Left ventricle myocardium inferior (tissue), 1 donor: ENCODE measurements at regions not wholly inside any gene's neighbourhood (a gene's known extent, or its start where the extent isn't known, plus 50 kb on each side); places are given as distances from the start of the nearest gene placed in this dataset.
A peak's percentile ranks its signal among the peaks of the same experiment; 100 is the strongest.
"Not testable (repeated sequence)": the region's sequence is repeated elsewhere in the genome, so short reads cannot be mapped to it uniquely, and the experiment has no call there.

Experiments used
- DNase-seq: peaks from one replicate; pipeline ENCODE4 v3.0.0-alpha.2; 2020
- H3K27ac ChIP-seq: fragments of 200-600 bp; replicated peaks from 2 replicates; pipeline ENCODE4 v1.8.0; 2021
- H3K27me3 ChIP-seq: fragments of 200-600 bp; 2 replicates; pipeline ENCODE4 v1.8.0; 2021; ENCODE audit warnings: low read depth
- H3K36me3 ChIP-seq: fragments of 200-600 bp; 2 replicates; pipeline ENCODE4 v1.8.0; 2021
- H3K4me1 ChIP-seq: fragments of 200-600 bp; 2 replicates; pipeline ENCODE4 v1.8.0; 2021
- H3K4me3 ChIP-seq: fragments of 200-600 bp; 2 replicates; pipeline ENCODE4 v1.8.0; 2021; ENCODE audit warnings: mild to moderate bottlenecking, moderate library complexity
- H3K9me3 ChIP-seq: fragments of 200-600 bp; replicated peaks from 2 replicates; pipeline ENCODE4 v1.8.0; 2021
- CTCF ChIP-seq: fragments of 200-600 bp; IDR thresholded peaks from 2 replicates; pipeline ENCODE4 v1.8.0; 2021; ENCODE audit warnings: antibody characterized with exemption, mild to moderate bottlenecking, borderline replicate concordance
- intact Hi-C: fragments of 100-400 bp; cut with micrococcal nuclease; formaldehyde crosslinking; loops from one replicate; pipeline ENCODE4 v1.11.0; 2022
- donor health status: DM: no; HTN: yes; CAD: no; lungs with severe emphysema.

GRCh38 chr12:116666305-116666673 lies 71.6 kb downstream of the SPRING1 start:
- no peak for TF ChIP-seq CTCF
- Histone ChIP-seq H3K9me3 (peaks cover 5% of the 10 kb centered on the region), H3K4me1 (peaks cover 27% of the 10 kb centered on the region), H3K4me3 (no peak overlapping the region), H3K36me3 (no peaks in the 10 kb centered on the region), H3K27ac (peak overlapping the region; percentile 84), H3K27me3 (no peaks in the 10 kb centered on the region)
- no peak for DNase-seq
- intact Hi-C loops = no loop called here

- intact Hi-C loops = no loop called here
- Histone ChIP-seq H3K4me1 (peaks cover 27% of the 10 kb centered on the region), H3K4me3 (no peak overlapping the region), H3K36me3 (no peaks in the 10 kb centered on the region), H3K9me3 (peaks cover under 1% of the 10 kb centered on the region), H3K27me3 (no peaks in the 10 kb centered on the region), H3K27ac (peak overlapping the region; percentile 84)
- no peak for DNase-seq
- TF ChIP-seq CTCF = no peak
Observed at GRCh38 chr12:116665666-116666304, 72.1 kb downstream of the SPRING1 start.

GRCh38 chr12:116664085-116664484 lies 73.8 kb downstream of the SPRING1 start:
- TF ChIP-seq CTCF = no peak
- H3K4me3 ChIP-seq = no peak overlapping the region
- no peak overlapping the region for H3K27ac ChIP-seq
- H3K4me1 ChIP-seq = peaks cover 34% of the 10 kb centered on the region
- H3K9me3 ChIP-seq = no peaks in the 10 kb centered on the region
- no peaks in the 10 kb centered on the region for H3K27me3 ChIP-seq
- DNase-seq = no peak
- intact Hi-C loops = no loop called here
- H3K36me3 ChIP-seq = no peaks in the 10 kb centered on the region

- H3K27me3 ChIP-seq = no peaks in the 10 kb centered on the region
- intact Hi-C loops = no loop called here
- peak overlapping the region; percentile 19 for H3K27ac ChIP-seq
- TF ChIP-seq CTCF = no peak
- H3K36me3 ChIP-seq = no peaks in the 10 kb centered on the region
- no peak overlapping the region for H3K4me3 ChIP-seq
- H3K9me3 ChIP-seq = no peaks in the 10 kb centered on the region
- H3K4me1 ChIP-seq = peaks cover 48% of the 10 kb centered on the region
- no peak for DNase-seq
Observed at GRCh38 chr12:116662612-116663144, 75.2 kb downstream of the SPRING1 start.

GRCh38 chr12:116661341-116661740 lies 76.5 kb downstream of the SPRING1 start:
- Histone ChIP-seq H3K9me3 (no peaks in the 10 kb centered on the region), H3K36me3 (no peaks in the 10 kb centered on the region), H3K27me3 (no peaks in the 10 kb centered on the region), H3K27ac (no peak overlapping the region), H3K4me3 (no peak overlapping the region), H3K4me1 (peaks cover 42% of the 10 kb centered on the region)
- intact Hi-C loops = no loop called here
- no peak for DNase-seq
- no peak for TF ChIP-seq CTCF

GRCh38 chr12:116660740-116661139 lies 77.1 kb downstream of the SPRING1 start:
- H3K36me3 ChIP-seq, H3K4me3 ChIP-seq, H3K27me3 ChIP-seq, intact Hi-C loops, H3K9me3 ChIP-seq, H3K27ac ChIP-seq, DNase-seq: not testable (repeated sequence)
- peaks cover 37% of the 10 kb centered on the region for H3K4me1 ChIP-seq
